Ammon's horn (tissue), 1 donor: ENCODE measurements at regions not wholly inside any gene's neighbourhood (a gene's known extent, or its start where the extent isn't known, plus 50 kb on each side); places are given as distances from the start of the nearest gene placed in this dataset.

Experiments used
- DNase-seq: peaks from one replicate; pipeline ENCODE4 v3.0.0-alpha.2; 2016; ENCODE audit warnings: low spot score

GRCh38 chr16:35386619-35387018 is 1927.2 kb downstream of the TP53TG3F start:
- no peak for DNase-seq

GRCh38 chr16:35391328-35391727 is 1931.9 kb downstream of the TP53TG3F start:
- peak; percentile 33 for DNase-seq

- DNase-seq: no peak
Observed at GRCh38 chr16:35398180-35398579, 1938.8 kb downstream of the TP53TG3F start.

- no peak for DNase-seq
Observed at GRCh38 chr16:35399133-35399532, 1939.7 kb downstream of the TP53TG3F start.

GRCh38 chr16:35404273-35404672 is 1944.9 kb downstream of the TP53TG3F start:
- no peak for DNase-seq

GRCh38 chr16:35405526-35405925 is 1946.1 kb downstream of the TP53TG3F start:
- DNase-seq: no peak

GRCh38 chr16:35409503-35409902 is 1950.1 kb downstream of the TP53TG3F start:
- no peak for DNase-seq

- no peak for DNase-seq
Observed at GRCh38 chr16:35410438-35410837, 1951.0 kb downstream of the TP53TG3F start.

- DNase-seq: no peak
Observed at GRCh38 chr16:35411156-35411555, 1951.7 kb downstream of the TP53TG3F start.

GRCh38 chr16:35414139-35414538 is 1954.7 kb downstream of the TP53TG3F start:
- no peak for DNase-seq

GRCh38 chr16:35414563-35414962 is 1955.2 kb downstream of the TP53TG3F start:
- DNase-seq: no peak

GRCh38 chr16:35425270-35425669 is 1965.9 kb downstream of the TP53TG3F start:
- no peak for DNase-seq

GRCh38 chr16:35431829-35432663 is 1972.6 kb downstream of the TP53TG3F start:
- peak; percentile 9 for DNase-seq

GRCh38 chr16:35440875-35441274 is 1981.5 kb downstream of the TP53TG3F start:
- no peak for DNase-seq

GRCh38 chr16:35447010-35447558 is 1987.7 kb downstream of the TP53TG3F start:
- no peak for DNase-seq

GRCh38 chr16:35449663-35450062 is 1990.3 kb downstream of the TP53TG3F start:
- no peak for DNase-seq

- DNase-seq: no peak
Observed at GRCh38 chr16:35450648-35451047, 1991.2 kb downstream of the TP53TG3F start.

- DNase-seq: no peak
Observed at GRCh38 chr16:35452471-35452870, 1993.1 kb downstream of the TP53TG3F start.

- no peak for DNase-seq
Observed at GRCh38 chr16:35463358-35463757, 2003.9 kb downstream of the TP53TG3F start.

GRCh38 chr16:35480361-35480760 is 2020.9 kb downstream of the TP53TG3F start:
- no peak for DNase-seq

GRCh38 chr16:35480988-35481387 is 2021.6 kb downstream of the TP53TG3F start:
- DNase-seq: no peak

GRCh38 chr16:35485915-35486314 is 2026.5 kb downstream of the TP53TG3F start:
- no peak for DNase-seq

GRCh38 chr16:35492225-35492624 is 2032.8 kb downstream of the TP53TG3F start:
- DNase-seq: no peak

- DNase-seq: no peak
Observed at GRCh38 chr16:35497399-35497798, 2038.0 kb downstream of the TP53TG3F start.
